ENCODE measurements at regions not wholly inside any gene's neighbourhood (a gene's known extent, or its start where the extent isn't known, plus 50 kb on each side); places are given as distances from the start of the nearest gene placed in this dataset.

GRCh38 chr3:159532577-159532976, 456.1 kb upstream of the IL12A start:
- TF ChIP-seq CTCF (IDR thresholded peaks at IDR 0.05) (no peak), POLR2A (IDR thresholded peaks at IDR 0.05) (no peak)
